Calu3 (cell line): ENCODE measurements at regions not wholly inside any gene's neighbourhood (a gene's known extent, or its start where the extent isn't known, plus 50 kb on each side); places are given as distances from the start of the nearest gene placed in this dataset.
A peak's percentile ranks its signal among the peaks of the same experiment; 100 is the strongest.
"Not testable (repeated sequence)": the region's sequence is repeated elsewhere in the genome, so short reads cannot be mapped to it uniquely, and the experiment has no call there.

ENCODE experiments used
- BruUV-seq: library from RNA; stranded (reverse); fragments of 400-500 nt; replicated peaks from 2 replicates; lab custom pipeline; 2021; lab: Mats Ljungman, UMichigan
- CTCF ChIA-PET: fragments of 300-600 bp; sonication (Branson Sonifier 250); formaldehyde crosslinking; loops from one replicate; lab custom pipeline; 2022; ENCODE audit warnings: antibody characterized with exemption; lab: Charles Lee
- DNase-seq: peaks from one replicate; pipeline ENCODE4 v3.0.0; 2022
- H3K27ac Mint-ChIP-seq: one replicate; pipeline ENCODE4 v1.8.0; 2022; ENCODE audit warnings: mixed read lengths; ENCODE audit not compliant: unreplicated experiment
- H3K27me3 Mint-ChIP-seq: one replicate; pipeline ENCODE4 v1.8.0; 2022; ENCODE audit warnings: mixed read lengths; ENCODE audit not compliant: unreplicated experiment
- H3K36me3 Mint-ChIP-seq: one replicate; pipeline ENCODE4 v1.8.0; 2022; ENCODE audit warnings: mild to moderate bottlenecking, moderate library complexity, mixed read lengths; ENCODE audit not compliant: insufficient read depth, unreplicated experiment
- H3K4me1 Mint-ChIP-seq: one replicate; pipeline ENCODE4 v1.8.0; 2022; ENCODE audit warnings: mild to moderate bottlenecking, low read depth, mixed read lengths; ENCODE audit not compliant: unreplicated experiment
- H3K4me3 Mint-ChIP-seq: one replicate; pipeline ENCODE4 v1.8.0; 2022; ENCODE audit warnings: mild to moderate bottlenecking, low read depth, moderate library complexity, mixed read lengths; ENCODE audit not compliant: unreplicated experiment
- H3K9me3 Mint-ChIP-seq: one replicate; pipeline ENCODE4 v1.8.0; 2022; ENCODE audit warnings: low read depth, mixed read lengths; ENCODE audit not compliant: unreplicated experiment
- intact Hi-C: fragments of 100-400 bp; cut with micrococcal nuclease; formaldehyde crosslinking; loops from one replicate; pipeline ENCODE4 v1.10.0; 2022; ENCODE audit not compliant: unreplicated experiment
- TF ChIP-seq, protein P1 (sequence below): fragments of 200-600 bp; IDR thresholded peaks from one replicate; pipeline ENCODE4 v1.8.0; 2022; ENCODE audit warnings: antibody characterized with exemption; ENCODE audit not compliant: unreplicated experiment

DNA sequence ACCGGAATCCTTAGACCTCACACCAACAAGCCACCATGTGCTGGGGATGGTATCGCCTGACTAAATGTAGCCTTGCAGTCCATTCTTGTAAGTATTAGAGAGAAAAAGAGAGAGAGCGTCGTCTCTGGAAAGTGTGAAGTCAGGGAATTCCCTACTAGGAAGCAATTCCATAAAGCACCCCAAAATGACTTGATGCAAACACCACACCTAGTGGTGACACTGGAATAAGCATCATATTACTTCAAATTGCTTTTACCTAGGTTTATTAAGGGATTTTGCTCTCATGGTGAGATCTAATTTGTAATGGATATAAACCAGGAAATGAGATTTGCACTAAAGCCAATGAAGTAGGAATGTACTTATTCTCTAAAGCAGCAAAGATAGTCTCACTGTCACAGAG lies 111.4 kb upstream of the METTL9 start:
- DNase-seq, H3K4me3 Mint-ChIP-seq, H3K4me1 Mint-ChIP-seq, BruUV-seq, H3K36me3 Mint-ChIP-seq, intact Hi-C loops, H3K9me3 Mint-ChIP-seq, H3K27me3 Mint-ChIP-seq, CTCF ChIA-PET, H3K27ac Mint-ChIP-seq: not testable (repeated sequence)

DNA sequence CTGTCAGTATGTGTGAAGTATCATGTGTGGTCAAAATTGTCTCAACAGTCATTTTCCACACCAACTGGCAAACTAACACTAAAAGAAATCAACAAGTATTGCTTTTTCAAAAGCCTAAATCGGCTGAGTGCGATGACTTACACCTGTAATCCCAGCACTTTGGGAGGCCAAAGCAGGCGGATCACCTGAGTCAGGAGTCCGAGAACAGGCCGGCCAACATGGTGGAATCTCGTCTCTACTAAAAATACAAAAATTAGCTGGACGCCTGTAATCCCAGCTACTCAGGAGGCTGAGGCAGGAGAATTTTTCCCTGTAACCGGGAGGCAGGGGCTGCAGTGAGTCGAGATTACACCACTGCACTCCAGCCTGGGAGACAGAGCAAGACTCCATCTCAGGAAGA lies 100.3 kb upstream of the METTL9 start:
- H3K4me3 Mint-ChIP-seq, DNase-seq, H3K9me3 Mint-ChIP-seq, CTCF ChIA-PET, intact Hi-C loops, BruUV-seq, H3K27me3 Mint-ChIP-seq, H3K27ac Mint-ChIP-seq: not testable (repeated sequence)
- peaks cover 26% of the 10 kb centered on the region for H3K36me3 Mint-ChIP-seq
- peaks cover 14% of the 10 kb centered on the region for H3K4me1 Mint-ChIP-seq

DNA sequence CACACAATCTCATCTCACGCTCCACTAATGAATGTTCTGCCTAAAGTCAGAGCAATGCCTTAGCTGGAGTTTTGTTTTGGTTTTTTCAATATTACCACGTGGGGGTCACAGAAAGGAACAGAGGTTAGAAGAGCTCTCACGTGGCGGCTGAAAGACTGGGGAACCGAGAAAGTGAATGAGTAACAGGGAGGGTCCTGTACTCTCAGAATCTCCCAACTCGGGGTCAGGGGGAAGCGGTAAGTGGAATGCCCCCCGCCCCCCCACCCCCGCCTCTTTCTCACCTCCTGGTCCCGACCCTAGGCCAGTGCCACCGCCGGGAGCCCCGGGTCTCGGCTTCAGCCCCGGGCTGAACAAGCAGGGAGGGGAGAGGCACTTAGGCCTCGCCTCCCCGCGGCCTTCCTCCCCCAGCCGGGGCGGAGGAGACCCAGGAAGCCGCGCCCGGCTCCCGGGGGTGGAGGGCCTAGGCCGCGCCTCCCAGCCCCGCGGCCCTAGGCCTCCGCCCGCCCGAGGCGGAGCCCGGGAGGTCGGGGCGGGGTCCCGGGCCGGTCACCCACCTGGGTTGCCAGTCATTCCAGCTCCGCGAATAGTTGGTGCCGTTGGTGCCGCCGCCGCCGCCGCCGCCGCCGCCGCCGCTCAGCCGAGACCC lies 98.0 kb upstream of the METTL9 start:
- peak overlapping the region; percentile 83 for H3K4me3 Mint-ChIP-seq
- peaks cover 15% of the 10 kb centered on the region for H3K4me1 Mint-ChIP-seq
- CTCF ChIA-PET, BruUV-seq, intact Hi-C loops, H3K27me3 Mint-ChIP-seq, H3K9me3 Mint-ChIP-seq: not testable (repeated sequence)
- H3K27ac Mint-ChIP-seq: peak overlapping the region; percentile 71
- H3K36me3 Mint-ChIP-seq: peaks cover 29% of the 10 kb centered on the region
- DNase-seq: peak; percentile 66

DNA sequence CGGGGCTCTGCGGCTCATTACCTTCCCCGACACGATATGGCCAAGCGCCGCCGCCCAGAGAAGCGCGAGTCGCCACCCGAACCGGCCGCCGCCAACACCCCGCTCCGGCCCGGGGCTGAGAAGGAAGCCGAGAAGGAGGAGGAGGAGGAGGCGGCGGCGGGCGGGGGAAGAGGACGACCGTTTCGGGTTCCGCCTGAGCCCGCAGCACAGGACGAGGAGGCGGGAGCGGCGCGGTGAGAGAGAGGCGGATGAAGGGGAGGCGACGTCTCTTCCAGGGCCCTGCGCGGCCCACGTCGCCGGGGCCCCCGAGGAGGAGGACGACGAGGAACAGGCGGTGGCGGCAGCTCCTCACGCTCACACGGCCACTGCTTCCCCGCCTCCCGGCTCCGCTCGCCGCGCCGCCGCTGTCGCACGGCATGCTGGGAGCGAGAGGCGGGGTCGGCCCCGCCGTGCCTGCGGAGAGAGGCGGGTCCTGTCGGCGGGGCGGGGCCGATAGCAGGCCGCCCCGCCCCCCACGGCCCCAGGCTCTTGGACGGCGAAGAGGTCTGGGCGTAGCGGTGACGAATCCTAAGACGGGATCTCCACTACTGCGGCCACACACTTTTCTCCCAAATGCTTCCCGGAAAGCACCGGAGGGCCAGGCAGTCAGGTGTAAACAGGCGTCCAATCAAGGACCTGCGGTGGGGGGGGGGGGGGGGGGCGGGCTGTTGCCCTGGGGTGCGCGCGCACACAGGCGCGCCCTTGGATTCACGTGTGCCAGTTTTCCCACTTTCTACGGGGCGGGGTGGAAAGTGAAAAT lies 97.3 kb upstream of the METTL9 start:
- H3K4me3 Mint-ChIP-seq: peak overlapping the region; percentile 83
- BruUV-seq: no TSS peak
- intact Hi-C loops: no loop called here
- peaks cover 36% of the 10 kb centered on the region for H3K36me3 Mint-ChIP-seq
- H3K4me1 Mint-ChIP-seq: peaks cover 22% of the 10 kb centered on the region
- peak overlapping the region; percentile 71 for H3K27ac Mint-ChIP-seq
- H3K9me3 Mint-ChIP-seq: no peaks in the 10 kb centered on the region
- peak; percentile 96 for DNase-seq
- TF ChIP-seq, protein P1, sequence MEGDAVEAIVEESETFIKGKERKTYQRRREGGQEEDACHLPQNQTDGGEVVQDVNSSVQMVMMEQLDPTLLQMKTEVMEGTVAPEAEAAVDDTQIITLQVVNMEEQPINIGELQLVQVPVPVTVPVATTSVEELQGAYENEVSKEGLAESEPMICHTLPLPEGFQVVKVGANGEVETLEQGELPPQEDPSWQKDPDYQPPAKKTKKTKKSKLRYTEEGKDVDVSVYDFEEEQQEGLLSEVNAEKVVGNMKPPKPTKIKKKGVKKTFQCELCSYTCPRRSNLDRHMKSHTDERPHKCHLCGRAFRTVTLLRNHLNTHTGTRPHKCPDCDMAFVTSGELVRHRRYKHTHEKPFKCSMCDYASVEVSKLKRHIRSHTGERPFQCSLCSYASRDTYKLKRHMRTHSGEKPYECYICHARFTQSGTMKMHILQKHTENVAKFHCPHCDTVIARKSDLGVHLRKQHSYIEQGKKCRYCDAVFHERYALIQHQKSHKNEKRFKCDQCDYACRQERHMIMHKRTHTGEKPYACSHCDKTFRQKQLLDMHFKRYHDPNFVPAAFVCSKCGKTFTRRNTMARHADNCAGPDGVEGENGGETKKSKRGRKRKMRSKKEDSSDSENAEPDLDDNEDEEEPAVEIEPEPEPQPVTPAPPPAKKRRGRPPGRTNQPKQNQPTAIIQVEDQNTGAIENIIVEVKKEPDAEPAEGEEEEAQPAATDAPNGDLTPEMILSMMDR: no peak
- no peaks in the 10 kb centered on the region for H3K27me3 Mint-ChIP-seq
- CTCF ChIA-PET: no interaction called here

DNA sequence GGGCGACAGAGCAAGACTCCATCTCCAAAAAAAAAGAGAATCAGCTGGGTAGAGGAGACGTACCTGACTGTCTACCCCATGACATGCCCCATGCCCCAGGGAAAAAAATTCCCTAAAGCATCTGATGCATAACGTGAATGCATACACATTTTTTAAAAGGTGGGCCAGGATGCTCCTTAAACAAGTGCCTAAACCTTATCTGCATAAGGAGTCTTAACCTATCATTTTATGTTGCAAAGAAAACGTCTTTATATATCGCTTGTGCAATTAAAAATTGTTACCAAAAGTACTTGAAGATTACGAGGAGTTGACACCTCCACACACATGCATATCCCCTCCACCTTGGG lies 95.8 kb upstream of the METTL9 start:
- intact Hi-C loops, H3K9me3 Mint-ChIP-seq, BruUV-seq, DNase-seq, CTCF ChIA-PET, H3K27me3 Mint-ChIP-seq, H3K27ac Mint-ChIP-seq: not testable (repeated sequence)
- Mint-ChIP-seq H3K4me1 (peaks cover 36% of the 10 kb centered on the region), H3K36me3 (peaks cover 51% of the 10 kb centered on the region), H3K4me3 (peak overlapping the region; percentile 83)

DNA sequence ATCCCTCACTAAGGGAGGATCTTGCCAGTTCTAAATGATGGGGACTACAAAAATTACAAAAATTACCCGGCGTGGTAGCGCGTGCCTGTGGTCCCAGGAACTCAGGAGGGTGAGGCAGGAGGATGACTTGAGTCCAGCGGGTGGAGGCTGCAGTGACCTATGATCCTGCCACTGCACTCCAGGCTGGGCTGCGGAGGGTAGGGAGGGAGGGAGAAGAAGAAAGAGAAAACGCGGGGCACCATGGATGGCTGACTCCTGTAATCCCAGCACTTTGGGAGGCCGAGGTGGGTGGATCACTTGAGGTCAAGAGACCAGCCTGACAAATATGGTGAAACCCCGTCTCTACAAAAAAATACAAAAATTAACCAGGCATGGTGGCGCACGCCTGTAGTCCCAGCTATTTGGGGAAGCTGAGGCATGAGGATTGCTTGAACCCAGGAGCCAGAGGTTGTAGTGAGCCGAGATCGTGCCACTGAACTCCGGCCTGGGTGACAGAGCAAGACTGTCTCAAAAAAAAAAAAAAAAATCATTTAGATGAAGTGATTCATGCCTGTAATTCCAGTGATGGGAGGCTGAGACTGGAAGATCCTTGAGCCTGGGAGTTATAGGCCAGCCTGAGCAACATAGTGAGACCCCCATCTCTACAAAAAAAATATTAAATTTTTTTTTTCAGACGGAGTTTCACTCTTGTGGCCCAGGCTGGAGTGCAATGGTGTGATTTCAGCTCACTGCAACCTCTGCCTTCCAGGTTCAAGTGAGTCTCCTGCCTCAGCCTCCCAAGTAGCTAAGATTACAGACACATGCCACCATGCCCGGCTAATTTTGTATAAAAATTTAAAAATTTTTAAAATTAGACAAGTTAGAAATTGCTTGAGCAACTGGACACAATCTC lies 95.2 kb upstream of the METTL9 start:
- H3K4me1 Mint-ChIP-seq: peaks cover 43% of the 10 kb centered on the region
- H3K4me3 Mint-ChIP-seq, CTCF ChIA-PET, BruUV-seq, H3K27ac Mint-ChIP-seq, intact Hi-C loops, H3K27me3 Mint-ChIP-seq, H3K9me3 Mint-ChIP-seq: not testable (repeated sequence)
- DNase-seq: peak; percentile 0
- H3K36me3 Mint-ChIP-seq: peaks cover 55% of the 10 kb centered on the region

DNA sequence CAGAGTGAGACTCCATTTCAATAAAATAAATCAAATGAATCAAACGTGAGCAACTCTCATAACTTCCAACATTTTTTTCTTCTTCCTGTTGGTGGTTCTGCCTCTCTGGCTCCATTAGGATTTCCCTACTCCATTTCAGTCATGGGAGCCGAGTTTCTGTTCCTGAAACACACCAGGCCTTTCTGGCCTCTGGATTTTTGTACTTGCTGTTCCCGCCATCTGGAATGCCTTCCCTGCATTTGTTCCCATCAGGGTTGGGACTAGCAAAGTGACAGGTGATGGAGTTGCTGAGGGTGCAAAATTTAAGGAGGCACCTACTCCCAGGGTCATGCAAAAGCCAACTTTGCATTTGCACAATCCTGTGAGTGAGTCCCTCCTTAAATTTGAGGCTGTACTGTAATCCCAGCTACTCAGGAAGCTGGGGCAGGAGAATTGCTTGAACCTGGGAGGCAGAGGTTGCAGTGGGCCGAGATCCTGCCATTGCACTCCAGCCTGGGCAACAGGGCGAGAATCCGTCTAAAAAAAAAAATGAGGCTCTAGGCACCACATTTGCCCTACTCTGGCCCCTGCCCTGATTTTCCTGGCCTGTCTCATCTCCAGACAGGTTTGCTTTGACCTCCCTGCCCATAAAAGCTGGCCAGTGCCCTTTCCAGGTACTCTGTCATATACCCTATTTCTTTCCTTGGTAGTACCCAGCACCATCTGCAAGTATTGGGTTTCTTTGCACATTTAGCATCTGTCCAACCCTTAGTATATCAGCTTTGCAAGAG lies 93.4 kb upstream of the METTL9 start:
- Mint-ChIP-seq H3K36me3 (peaks cover 62% of the 10 kb centered on the region), H3K4me1 (peaks cover 50% of the 10 kb centered on the region)
- H3K9me3 Mint-ChIP-seq, DNase-seq, H3K27ac Mint-ChIP-seq, H3K27me3 Mint-ChIP-seq, BruUV-seq, intact Hi-C loops, H3K4me3 Mint-ChIP-seq: not testable (repeated sequence)
- CTCF ChIA-PET: interaction anchor here (0.6 kb wide), 1 partner anchor 1569 kb away, joined by 3 read pairs; no protein-coding TSS in a partner anchor

DNA sequence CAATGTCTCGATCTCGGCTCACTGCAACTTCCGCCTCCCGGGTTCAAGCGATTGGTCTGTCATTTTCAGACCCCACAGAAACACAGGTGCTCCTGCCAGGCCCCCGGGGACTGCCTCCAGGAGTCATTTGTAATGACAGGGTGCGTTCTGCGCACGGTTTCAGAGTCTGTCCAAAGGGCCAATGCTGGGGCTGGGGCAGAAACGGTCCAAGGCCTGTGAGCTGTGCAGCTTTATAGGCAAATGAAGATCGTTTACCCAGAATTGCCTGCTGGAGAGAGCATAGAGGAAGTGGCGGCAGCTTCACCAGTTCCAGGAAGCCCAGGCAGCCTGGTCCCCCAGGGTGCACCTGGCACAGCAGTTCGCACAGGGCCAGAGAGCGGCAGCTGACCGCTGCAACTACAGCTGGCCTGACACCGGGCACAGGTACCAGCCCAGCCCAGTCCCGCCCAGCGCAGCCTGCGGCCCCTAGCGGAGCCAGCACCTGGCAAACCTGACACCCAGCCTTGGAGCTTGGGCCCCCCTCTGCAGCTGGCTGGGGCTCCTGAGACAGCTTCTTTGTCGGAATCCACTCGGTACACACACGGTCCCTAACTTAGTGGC lies 92.4 kb upstream of the METTL9 start:
- CTCF ChIA-PET: interaction anchor here (0.6 kb wide), 1 partner anchor 1568 kb away, joined by 3 read pairs; no protein-coding TSS in a partner anchor
- H3K4me1 Mint-ChIP-seq: peaks cover 60% of the 10 kb centered on the region
- intact Hi-C loops: not testable (repeated sequence)

More for the DNA sequence above, 92.4 kb upstream of the METTL9 start:
- H3K36me3 Mint-ChIP-seq: peaks cover 67% of the 10 kb centered on the region
- not testable (repeated sequence) for BruUV-seq, H3K4me3 Mint-ChIP-seq, H3K27ac Mint-ChIP-seq, H3K27me3 Mint-ChIP-seq, DNase-seq, H3K9me3 Mint-ChIP-seq
